Keratinocyte (primary cell): ENCODE measurements at regions not wholly inside any gene's neighbourhood (a gene's known extent, or its start where the extent isn't known, plus 50 kb on each side); places are given as distances from the start of the nearest gene placed in this dataset.

Experiments used
- DNase-seq: peaks from one replicate; pipeline ENCODE4 v3.0.0-alpha.2; 2011; ENCODE audit warnings: low read depth, missing footprints, low spot score
- FAIRE-seq: peaks from 2 replicates; lab custom pipeline; 2011; peaks lifted over from hg19 to GRCh38; lab: Jason Lieb, UNC
- H2AFZ ChIP-seq: 2 replicates; pipeline ENCODE4 v1.6.0; 2012; ENCODE audit warnings: low read length, control low read depth, inconsistent platforms; ENCODE audit not compliant: control insufficient read depth
- H3K27ac ChIP-seq: 2 replicates; pipeline ENCODE4 v1.5.1; 2011; ENCODE audit warnings: low read length; ENCODE audit not compliant: control insufficient read depth, insufficient read depth
- H3K27me3 ChIP-seq: 3 replicates; pipeline ENCODE4 v1.6.0; 2011; ENCODE audit warnings: low read length; ENCODE audit not compliant: control insufficient read depth, insufficient read depth; ENCODE audit errors: extremely low read depth
- H3K36me3 ChIP-seq, 2 experiments: 2 replicates in 1 of 2; 3 replicates in 1 of 2; pipeline ENCODE4 v1.5.1; 2011; ENCODE audit warnings: low read length in 2 of 2, mild to moderate bottlenecking in 1 of 2; ENCODE audit not compliant: control insufficient read depth in 2 of 2, insufficient read depth in 2 of 2; ENCODE audit errors: extremely low read depth in 1 of 2
- H3K4me1 ChIP-seq: 3 replicates; pipeline ENCODE4 v1.5.1; 2011; ENCODE audit warnings: low read length; ENCODE audit not compliant: control insufficient read depth, insufficient read depth; ENCODE audit errors: extremely low read depth
- H3K4me2 ChIP-seq: 3 replicates; pipeline ENCODE4 v1.6.0; 2011; ENCODE audit warnings: low read depth, low read length; ENCODE audit not compliant: control insufficient read depth, insufficient read depth; ENCODE audit errors: extremely low read depth
- H3K4me3 ChIP-seq, 3 experiments: fragments of 200-600 bp in 1 of 3; sonication (generic) in 1 of 3; 2 replicates in 2 of 3; 3 replicates in 1 of 3; pipeline ENCODE4 v1.5.1; 2011 to 2016; ENCODE audit warnings: low read length in 3 of 3, mild to moderate bottlenecking in 3 of 3, control low read depth in 2 of 3, inconsistent platforms in 1 of 3, low read depth in 1 of 3, mixed read lengths in 1 of 3, mixed run types in 1 of 3, moderate library complexity in 1 of 3; ENCODE audit not compliant: control insufficient read depth in 2 of 3, insufficient read depth in 2 of 3; ENCODE audit errors: extremely low read depth in 1 of 3
- H3K79me2 ChIP-seq: 2 replicates; pipeline ENCODE4 v1.6.0; 2012; ENCODE audit warnings: low read length; ENCODE audit not compliant: control insufficient read depth, insufficient read depth
- H3K9ac ChIP-seq: 3 replicates; pipeline ENCODE4 v1.6.0; 2011; ENCODE audit warnings: low read length; ENCODE audit not compliant: control insufficient read depth, insufficient read depth; ENCODE audit errors: extremely low read depth
- H3K9me1 ChIP-seq: 3 replicates; pipeline ENCODE4 v1.6.0; 2011; ENCODE audit warnings: low read length; ENCODE audit not compliant: control insufficient read depth, insufficient read depth; ENCODE audit errors: extremely low read depth
- H3K9me3 ChIP-seq: 2 replicates; pipeline ENCODE4 v1.5.1; 2012; ENCODE audit warnings: low read depth, low read length; ENCODE audit not compliant: control insufficient read depth
- H4K20me1 ChIP-seq: 3 replicates; pipeline ENCODE4 v1.6.0; 2011; ENCODE audit warnings: low read length; ENCODE audit not compliant: control insufficient read depth, insufficient read depth; ENCODE audit errors: extremely low read depth
- CTCF ChIP-seq, 3 experiments: IDR thresholded peaks in 1 of 3; conservative IDR thresholded peaks in 1 of 3; optimal IDR thresholded peaks in 1 of 3; 2 replicates in 2 of 3; 3 replicates in 1 of 3; pipeline versions ENCODE3 to v1.5.1; 2011; ENCODE audit warnings: low read length in 3 of 3, mild to moderate bottlenecking in 3 of 3, moderate library complexity in 2 of 3, control low read depth in 1 of 3, inconsistent platforms in 1 of 3; ENCODE audit not compliant: insufficient read depth in 2 of 3; ENCODE audit errors: extremely low read depth in 1 of 3
- EZH2 ChIP-seq: IDR thresholded peaks from one replicate; pipeline ENCODE4 v1.6.1; 2012; ENCODE audit warnings: inconsistent platforms, mild to moderate bottlenecking, low read length, moderate library complexity
- dilution Hi-C: fragments of 300-500 bp; cut with MboI; formaldehyde crosslinking; loops from one replicate; pipeline ENCODE4 v1.7.0; 2020; ENCODE audit warnings: low sequenced_read_pairs; ENCODE audit not compliant: extremely low pct_ligation_motif_present

GRCh38 chr12:115378291-115378690 is 694.3 kb upstream of the TBX3 start:
- no peak overlapping the region for H3K27ac ChIP-seq
- FAIRE-seq (no peak), DNase-seq (no peak)
- peaks cover 21% of the 10 kb centered on the region for H3K4me1 ChIP-seq
- no peak overlapping the region for H3K9ac ChIP-seq
- no peaks in the 10 kb centered on the region for H4K20me1 ChIP-seq
- H3K4me2 ChIP-seq, result no peak overlapping the region
- dilution Hi-C loops, result no loop called here
- no peak for TF ChIP-seq CTCF (optimal IDR thresholded peaks at IDR 0.05 in 1 of 3, IDR thresholded peaks at IDR 0.05 in 1 of 3, conservative IDR thresholded peaks at IDR 0.05 in 1 of 3; ENCODE audit: extremely low read depth in 1 of 3, insufficient read depth in 2 of 3, low read length in 3 of 3)
- no peaks in the 10 kb centered on the region for H3K27me3 ChIP-seq
- no peaks in the 10 kb centered on the region for H3K36me3 ChIP-seq
- H2AFZ ChIP-seq, result no peak overlapping the region
- H3K79me2 ChIP-seq, result no peaks in the 10 kb centered on the region
- no peaks in the 10 kb centered on the region for H3K9me1 ChIP-seq
- no peaks in the 10 kb centered on the region for H3K9me3 ChIP-seq
- H3K4me3 ChIP-seq, result no peak overlapping the region

GRCh38 chr12:115377779-115378178 is 693.8 kb upstream of the TBX3 start:
- DNase-seq (no peak), FAIRE-seq (no peak)
- Histone ChIP-seq H3K4me2 (no peak overlapping the region), H3K79me2 (no peaks in the 10 kb centered on the region), H4K20me1 (no peaks in the 10 kb centered on the region), H3K27me3 (no peaks in the 10 kb centered on the region), H3K9ac (no peak overlapping the region), H3K36me3 (no peaks in the 10 kb centered on the region), H3K4me1 (peaks cover 18% of the 10 kb centered on the region), H3K27ac (no peak overlapping the region), H3K9me3 (no peaks in the 10 kb centered on the region), H3K9me1 (no peaks in the 10 kb centered on the region), H2AFZ (no peak overlapping the region), H3K4me3 (no peak overlapping the region)
- dilution Hi-C loops, result no loop called here
- no peak for TF ChIP-seq EZH2
- TF ChIP-seq CTCF (optimal IDR thresholded peaks at IDR 0.05 in 1 of 3, IDR thresholded peaks at IDR 0.05 in 1 of 3, conservative IDR thresholded peaks at IDR 0.05 in 1 of 3; ENCODE audit: extremely low read depth in 1 of 3, insufficient read depth in 2 of 3, low read length in 3 of 3), result no peak
